Activated CD8-positive, alpha-beta T cell treated with anti-CD3 and anti-CD28 coated beads for 36 hours (primary cell): ENCODE measurements at regions not wholly inside any gene's neighbourhood (a gene's known extent, or its start where the extent isn't known, plus 50 kb on each side); places are given as distances from the start of the nearest gene placed in this dataset.

Experiments used
- ATAC-seq: fragments of 200-7000 bp; cut with Tn5 transposase; one replicate; pipeline ENCODE4 v1.10.0; 2021; ENCODE audit warnings: mild to moderate bottlenecking, moderate library complexity
- CTCF ChIA-PET: fragments of 350-600 bp; sonication (Branson Sonifier 250); formaldehyde crosslinking; loops from one replicate; lab custom pipeline; 2021; ENCODE audit warnings: antibody characterized with exemption; lab: Charles Lee
- POLR2A ChIA-PET: fragments of 350-600 bp; sonication (Branson Sonifier 250); formaldehyde crosslinking; loops from one replicate; lab custom pipeline; 2021; ENCODE audit warnings: antibody characterized with exemption; lab: Charles Lee
- DNase-seq: peaks from one replicate; pipeline ENCODE4 v3.0.0-alpha.2; 2020
- H3K27ac Mint-ChIP-seq: one replicate; pipeline ENCODE4 v1.8.0; 2021; ENCODE audit warnings: mild to moderate bottlenecking, mixed read lengths
- H3K27me3 Mint-ChIP-seq: one replicate; pipeline ENCODE4 v1.8.0; 2021; ENCODE audit warnings: mixed read lengths
- H3K36me3 Mint-ChIP-seq: one replicate; pipeline ENCODE4 v1.8.0; 2021; ENCODE audit warnings: low read depth, mixed read lengths
- H3K4me1 Mint-ChIP-seq: one replicate; pipeline ENCODE4 v1.8.0; 2021; ENCODE audit warnings: low read depth, mixed read lengths
- H3K4me3 Mint-ChIP-seq: one replicate; pipeline ENCODE4 v1.8.0; 2021; ENCODE audit warnings: mild to moderate bottlenecking, moderate library complexity, mixed read lengths
- H3K9me3 Mint-ChIP-seq: one replicate; pipeline ENCODE4 v1.8.0; 2021; ENCODE audit warnings: mixed read lengths
- intact Hi-C: fragments of 100-400 bp; cut with micrococcal nuclease; formaldehyde crosslinking; loops from one replicate; pipeline ENCODE4 v1.10.0; 2022
- TF ChIP-seq, protein P1 (sequence below): fragments of 200-600 bp; IDR thresholded peaks from one replicate; pipeline ENCODE4 v1.8.0; 2022; ENCODE audit warnings: antibody characterized with exemption, mild to moderate bottlenecking

- no peak overlapping the region for H3K4me3 Mint-ChIP-seq
- ChIA-PET POLR2A (no interaction called here), CTCF (no interaction called here)
- H3K27me3 Mint-ChIP-seq = no peaks in the 10 kb centered on the region
- ATAC-seq (no peak), DNase-seq (no peak)
- H3K9me3 Mint-ChIP-seq = peaks cover 2% of the 10 kb centered on the region
- intact Hi-C loops = no loop called here
- no peak overlapping the region for H3K27ac Mint-ChIP-seq
- TF ChIP-seq, protein P1, sequence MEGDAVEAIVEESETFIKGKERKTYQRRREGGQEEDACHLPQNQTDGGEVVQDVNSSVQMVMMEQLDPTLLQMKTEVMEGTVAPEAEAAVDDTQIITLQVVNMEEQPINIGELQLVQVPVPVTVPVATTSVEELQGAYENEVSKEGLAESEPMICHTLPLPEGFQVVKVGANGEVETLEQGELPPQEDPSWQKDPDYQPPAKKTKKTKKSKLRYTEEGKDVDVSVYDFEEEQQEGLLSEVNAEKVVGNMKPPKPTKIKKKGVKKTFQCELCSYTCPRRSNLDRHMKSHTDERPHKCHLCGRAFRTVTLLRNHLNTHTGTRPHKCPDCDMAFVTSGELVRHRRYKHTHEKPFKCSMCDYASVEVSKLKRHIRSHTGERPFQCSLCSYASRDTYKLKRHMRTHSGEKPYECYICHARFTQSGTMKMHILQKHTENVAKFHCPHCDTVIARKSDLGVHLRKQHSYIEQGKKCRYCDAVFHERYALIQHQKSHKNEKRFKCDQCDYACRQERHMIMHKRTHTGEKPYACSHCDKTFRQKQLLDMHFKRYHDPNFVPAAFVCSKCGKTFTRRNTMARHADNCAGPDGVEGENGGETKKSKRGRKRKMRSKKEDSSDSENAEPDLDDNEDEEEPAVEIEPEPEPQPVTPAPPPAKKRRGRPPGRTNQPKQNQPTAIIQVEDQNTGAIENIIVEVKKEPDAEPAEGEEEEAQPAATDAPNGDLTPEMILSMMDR = no peak
- H3K4me1 Mint-ChIP-seq = no peaks in the 10 kb centered on the region
- H3K36me3 Mint-ChIP-seq = no peaks in the 10 kb centered on the region
Measured at GRCh38 chr14:84074626-84075025, 1455.3 kb upstream of the FLRT2 start.

GRCh38 chr14:84080944-84081343 lies 1449.0 kb upstream of the FLRT2 start:
- H3K27me3 Mint-ChIP-seq = no peaks in the 10 kb centered on the region
- no peak overlapping the region for H3K4me3 Mint-ChIP-seq
- no peaks in the 10 kb centered on the region for H3K36me3 Mint-ChIP-seq
- intact Hi-C loops = no loop called here
- DNase-seq = no peak
- ChIA-PET POLR2A (no interaction called here), CTCF (no interaction called here)
- TF ChIP-seq, protein P1 = no peak
- no peak overlapping the region for H3K27ac Mint-ChIP-seq
- no peak for ATAC-seq
- H3K9me3 Mint-ChIP-seq = peaks cover 7% of the 10 kb centered on the region
- no peaks in the 10 kb centered on the region for H3K4me1 Mint-ChIP-seq

- H3K4me3 Mint-ChIP-seq = no peak overlapping the region
- POLR2A ChIA-PET = no interaction called here
- intact Hi-C loops = no loop called here
Measured at GRCh38 chr14:84084056-84084630, 1445.8 kb upstream of the FLRT2 start.

DNA sequence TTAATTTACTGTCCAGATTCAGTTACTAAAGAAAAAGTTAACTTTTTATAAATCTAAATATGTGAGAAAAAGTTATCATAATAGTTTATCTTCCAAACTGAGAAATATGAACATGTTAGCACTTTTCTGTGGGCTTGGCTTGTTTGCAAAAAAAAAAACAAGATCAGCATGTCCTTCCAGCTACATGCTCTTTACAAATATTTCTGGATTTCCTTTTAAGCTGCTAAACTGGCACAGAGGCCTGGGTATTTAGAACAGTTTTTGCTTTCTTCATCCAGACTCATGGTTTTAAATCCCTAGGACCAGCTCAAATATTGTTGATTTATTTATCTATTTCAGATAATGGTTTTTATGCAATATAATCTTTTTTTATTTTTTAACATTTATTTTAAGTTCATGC lies 1444.5 kb upstream of the FLRT2 start:
- intact Hi-C loops = no loop called here
- ChIA-PET POLR2A (no interaction called here), CTCF (no interaction called here)
- Mint-ChIP-seq H3K36me3 (no peaks in the 10 kb centered on the region), H3K27me3 (no peaks in the 10 kb centered on the region), H3K4me1 (no peaks in the 10 kb centered on the region), H3K4me3 (no peak overlapping the region), H3K9me3 (peaks cover 13% of the 10 kb centered on the region), H3K27ac (no peak overlapping the region)
- TF ChIP-seq, protein P1 = no peak
- DNase-seq = no peak
- no peak for ATAC-seq

More at GRCh38 chr14:84084056-84084630, 1445.8 kb upstream of the FLRT2 start:
- TF ChIP-seq, protein P1 = no peak
- Mint-ChIP-seq H3K9me3 (peaks cover 15% of the 10 kb centered on the region), H3K36me3 (no peaks in the 10 kb centered on the region), H3K27me3 (no peaks in the 10 kb centered on the region), H3K27ac (no peak overlapping the region), H3K4me1 (no peaks in the 10 kb centered on the region)
- no peak for DNase-seq
- CTCF ChIA-PET = no interaction called here
- no peak for ATAC-seq

DNA sequence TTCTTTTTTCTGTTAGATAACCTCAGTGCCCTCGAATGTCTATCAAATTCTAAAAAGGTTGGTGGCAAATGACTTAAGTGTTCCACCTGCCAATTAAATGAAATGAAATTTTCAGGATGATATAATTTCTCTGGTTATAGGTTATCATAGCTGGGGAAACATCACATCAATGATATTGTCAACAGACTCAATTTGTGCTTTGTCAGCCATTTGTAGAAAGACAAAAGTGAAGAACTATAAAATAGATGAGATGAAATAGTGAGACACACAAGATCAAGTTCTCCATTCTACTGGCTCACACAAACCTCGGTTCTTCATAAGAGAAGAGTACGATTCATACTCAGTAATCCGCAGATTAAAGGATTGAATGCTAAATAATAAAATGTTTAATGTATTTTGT lies 1443.2 kb upstream of the FLRT2 start:
- Mint-ChIP-seq H3K27ac (no peak overlapping the region), H3K9me3 (peaks cover 11% of the 10 kb centered on the region), H3K4me3 (no peak overlapping the region), H3K27me3 (no peaks in the 10 kb centered on the region), H3K4me1 (no peaks in the 10 kb centered on the region), H3K36me3 (no peaks in the 10 kb centered on the region)
- ATAC-seq (no peak), DNase-seq (no peak)
- TF ChIP-seq, protein P1 = no peak
- ChIA-PET POLR2A (interaction anchor here (0.5 kb wide), 1 partner anchor 23 kb away, joined by 3 read pairs; no protein-coding TSS in a partner anchor), CTCF (no interaction called here)
- intact Hi-C loops = no loop called here
